Muscle layer of duodenum (tissue), 2 donors: ENCODE measurements at regions not wholly inside any gene's neighbourhood (a gene's known extent, or its start where the extent isn't known, plus 50 kb on each side); places are given as distances from the start of the nearest gene placed in this dataset.

ENCODE experiments used
- H3K27ac ChIP-seq: one replicate; pipeline ENCODE4 v1.7.0; 2013; ENCODE audit warnings: mild to moderate bottlenecking, low read length
- H3K27me3 ChIP-seq: one replicate; pipeline ENCODE4 v1.7.0; 2013; ENCODE audit warnings: low read depth, mild to moderate bottlenecking, control low read depth, low read length
- H3K36me3 ChIP-seq, 2 donors: one replicate each; pipeline ENCODE4 v1.7.0; 2013; ENCODE audit warnings: low read length in 2 of 2, control low read depth in 1 of 2, mild to moderate bottlenecking in 1 of 2; ENCODE audit not compliant: insufficient read depth in 2 of 2, control insufficient read depth in 1 of 2
- H3K4me1 ChIP-seq, 2 donors: one replicate each; pipeline ENCODE4 v1.7.0; 2013; ENCODE audit warnings: low read length in 2 of 2, mild to moderate bottlenecking in 2 of 2, control low read depth in 1 of 2, moderate library complexity in 1 of 2; ENCODE audit not compliant: insufficient read depth in 2 of 2, control insufficient read depth in 1 of 2
- H3K4me3 ChIP-seq, 2 donors: one replicate each; pipeline ENCODE4 v1.7.0; 2013; ENCODE audit warnings: low read length in 2 of 2, low read depth in 1 of 2, mild to moderate bottlenecking in 1 of 2
- H3K9me3 ChIP-seq, 2 donors: one replicate each; pipeline ENCODE4 v1.7.0; 2013; ENCODE audit warnings: low read length in 2 of 2, control low read depth in 1 of 2, mild to moderate bottlenecking in 1 of 2; ENCODE audit not compliant: control insufficient read depth in 1 of 2
- donor health status: healthy.

DNA sequence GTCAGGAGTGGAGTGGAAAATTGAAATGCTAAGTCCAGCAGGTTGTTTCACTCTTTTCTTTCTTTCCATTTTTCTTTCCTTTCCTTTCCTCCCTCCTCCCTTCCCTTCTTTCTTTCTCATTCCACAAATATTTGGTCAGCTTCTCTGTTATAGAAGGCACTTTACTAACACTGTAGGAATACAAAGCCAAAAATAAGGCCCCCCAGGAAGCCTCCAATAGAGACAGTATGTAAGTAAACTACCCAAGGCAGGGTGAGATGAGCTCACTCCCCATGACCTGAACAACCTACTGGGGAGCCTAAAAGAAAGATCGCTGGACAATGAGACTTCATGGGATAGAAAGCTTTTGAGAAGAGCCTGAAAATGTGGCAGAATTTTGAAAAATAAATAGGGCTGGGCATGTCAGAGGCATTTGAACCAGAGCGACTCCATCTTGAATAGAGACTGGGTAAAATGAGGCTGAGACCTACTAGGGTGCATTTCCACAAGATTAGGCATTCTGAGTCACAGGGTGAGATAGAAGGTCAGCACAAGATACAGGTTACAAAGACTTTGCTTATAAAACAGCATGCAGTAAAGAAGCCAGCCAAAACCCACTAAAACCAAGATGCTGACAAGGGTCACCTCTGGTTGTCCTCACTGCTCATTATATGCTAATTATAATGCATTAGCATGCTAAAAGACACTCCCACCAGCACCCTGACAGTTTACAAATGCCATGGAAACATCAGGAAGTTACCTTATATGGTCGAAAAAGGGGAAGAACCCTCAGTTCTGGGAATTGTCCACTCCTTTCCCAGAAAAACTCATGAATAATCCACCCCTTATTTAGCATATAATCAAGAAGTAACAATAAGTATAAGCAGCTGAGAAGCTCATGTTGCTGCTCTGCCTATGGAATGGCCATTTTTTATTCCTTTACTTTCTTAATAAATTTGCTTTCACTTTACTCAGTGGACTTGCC is 158.9 kb upstream of the EGFLAM start:
- H3K27me3 ChIP-seq = no peaks in the 10 kb centered on the region

DNA sequence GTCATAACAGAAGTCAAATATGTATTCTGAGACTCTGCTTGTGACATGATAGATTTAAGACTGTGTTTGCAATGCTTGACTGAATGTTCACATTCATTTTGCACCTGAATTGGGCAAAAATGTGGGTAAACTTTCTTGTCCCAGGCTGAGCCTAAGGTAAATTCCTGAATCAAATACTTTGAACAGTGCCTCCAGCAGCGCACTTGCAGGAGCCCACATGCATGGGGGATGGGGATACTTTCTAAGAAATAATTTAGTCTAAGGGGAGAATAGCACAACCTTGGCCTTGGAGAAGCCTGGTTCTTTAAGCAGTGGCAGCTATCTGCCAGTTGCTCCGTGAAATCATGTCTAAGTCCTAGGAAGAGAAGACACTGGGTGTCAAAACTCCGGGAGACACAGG is 163.5 kb upstream of the EGFLAM start:
- H3K27me3 ChIP-seq = no peaks in the 10 kb centered on the region
- H3K4me3 ChIP-seq = no peak overlapping the region
- no peaks in the 10 kb centered on the region for H3K9me3 ChIP-seq
- H3K36me3 ChIP-seq = no peaks in the 10 kb centered on the region
- no peak overlapping the region for H3K27ac ChIP-seq
- no peaks in the 10 kb centered on the region for H3K4me1 ChIP-seq

More for the DNA sequence above, 158.9 kb upstream of the EGFLAM start:
- H3K27ac ChIP-seq = no peak overlapping the region
- no peaks in the 10 kb centered on the region for H3K4me1 ChIP-seq
- no peaks in the 10 kb centered on the region for H3K36me3 ChIP-seq
- no peaks in the 10 kb centered on the region for H3K9me3 ChIP-seq
- no peak overlapping the region for H3K4me3 ChIP-seq

DNA sequence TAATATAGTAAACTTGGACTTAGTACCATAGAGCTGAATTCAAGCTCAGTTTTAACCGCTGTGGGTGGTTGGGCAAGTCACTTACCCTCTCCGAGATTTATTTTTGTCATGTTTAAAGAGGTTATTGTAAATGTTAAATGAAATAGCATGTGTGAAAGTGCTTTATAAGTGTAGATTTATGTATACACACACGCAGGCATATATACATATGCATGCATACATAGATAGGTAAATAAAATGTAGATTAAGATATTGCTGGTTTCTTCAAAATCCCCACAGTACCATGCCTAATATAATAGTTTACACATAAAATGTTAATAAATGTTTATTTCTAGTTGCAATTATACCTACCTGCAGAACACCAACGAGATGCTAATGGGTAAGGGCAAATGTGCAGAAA is 164.5 kb upstream of the EGFLAM start:
- H3K4me3 ChIP-seq = no peak overlapping the region

DNA sequence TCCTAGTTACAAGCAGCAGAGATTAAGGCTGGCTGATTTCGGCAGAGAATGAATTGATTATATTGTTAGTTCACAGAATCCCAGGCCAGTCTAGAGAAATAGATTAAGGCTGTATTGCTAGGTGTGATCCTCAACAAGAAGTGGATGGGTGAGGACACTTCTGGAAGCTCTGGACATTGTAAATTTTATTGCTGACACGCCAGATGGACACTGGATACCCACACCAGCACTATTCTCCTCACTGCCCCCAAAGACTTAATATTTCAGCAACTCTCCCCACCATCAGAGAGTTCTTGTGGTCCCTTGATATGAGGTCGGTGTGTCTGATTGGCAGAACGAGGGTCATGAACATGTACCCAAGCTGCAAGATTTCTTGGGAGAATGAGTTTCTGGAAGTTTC is 171.6 kb upstream of the EGFLAM start:
- no peaks in the 10 kb centered on the region for H3K4me1 ChIP-seq
- H3K27me3 ChIP-seq = no peaks in the 10 kb centered on the region
- H3K4me3 ChIP-seq = no peak overlapping the region
- no peaks in the 10 kb centered on the region for H3K9me3 ChIP-seq
- H3K36me3 ChIP-seq = no peaks in the 10 kb centered on the region
- H3K27ac ChIP-seq = no peak overlapping the region

More for the DNA sequence above, 164.5 kb upstream of the EGFLAM start:
- H3K9me3 ChIP-seq = no peaks in the 10 kb centered on the region
- no peaks in the 10 kb centered on the region for H3K4me1 ChIP-seq
- no peak overlapping the region for H3K27ac ChIP-seq
- H3K27me3 ChIP-seq = no peaks in the 10 kb centered on the region
- H3K36me3 ChIP-seq = no peaks in the 10 kb centered on the region

DNA sequence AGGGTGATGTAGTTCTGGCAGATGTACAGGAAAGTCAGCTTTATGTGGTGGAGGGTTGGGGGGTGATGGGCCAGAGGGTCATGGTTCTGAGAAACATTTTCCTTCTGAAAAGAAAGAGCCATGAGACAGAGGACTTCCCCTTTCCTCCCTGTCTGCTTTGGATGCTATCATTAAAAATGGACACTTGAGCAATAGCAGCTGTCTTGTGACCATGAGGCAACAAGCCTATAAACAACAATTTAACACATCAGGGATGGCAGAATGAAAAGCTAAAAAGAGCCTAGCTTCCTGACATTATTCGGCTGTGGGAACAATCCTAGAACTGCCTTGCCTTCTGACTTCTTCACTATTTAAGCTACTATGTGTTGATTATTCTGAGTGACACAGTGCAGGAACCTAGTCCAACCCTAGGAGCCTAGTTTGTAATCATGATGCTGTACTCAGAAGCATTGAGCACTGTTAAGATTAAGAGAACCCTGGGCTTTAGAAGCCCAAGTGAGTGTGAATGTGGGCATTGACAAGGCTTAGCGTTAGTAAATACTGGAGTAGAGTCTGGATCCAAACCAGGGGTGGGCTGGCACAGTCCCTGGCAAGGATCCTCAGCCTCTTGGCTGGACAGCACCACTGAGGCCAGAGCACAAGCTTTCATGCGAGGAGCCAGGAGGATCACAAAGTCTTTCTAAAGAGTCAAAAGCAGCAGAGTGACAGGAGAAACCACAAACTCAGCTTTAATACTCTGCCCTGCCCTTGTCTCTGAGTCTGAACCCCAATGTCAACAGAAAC is 178.5 kb upstream of the EGFLAM start:
- Histone ChIP-seq H3K27ac (no peak overlapping the region), H3K36me3 (no peaks in the 10 kb centered on the region), H3K9me3 (peaks cover 0 to 5% of the 10 kb centered on the region in 2 donors)

DNA sequence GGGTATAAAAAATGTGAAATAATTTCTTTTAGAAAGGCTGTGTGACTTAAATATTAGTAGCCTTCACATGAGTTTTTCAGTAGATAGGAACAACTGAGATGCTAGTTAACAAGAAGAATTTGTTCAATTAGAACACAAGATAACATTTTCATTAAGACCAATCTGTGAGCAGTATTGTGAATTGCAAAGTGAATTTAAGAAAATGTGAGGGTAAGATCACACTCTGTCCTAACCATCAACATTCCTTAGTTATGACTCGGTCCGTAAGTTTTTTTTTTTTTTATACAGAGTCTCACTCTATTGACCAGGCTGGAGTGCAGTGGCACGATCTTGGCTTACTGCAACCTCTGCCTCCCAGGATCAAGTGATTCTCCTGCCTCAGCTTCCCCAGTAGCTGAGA is 180.2 kb upstream of the EGFLAM start:
- Histone ChIP-seq H3K27me3 (no peaks in the 10 kb centered on the region), H3K27ac (no peak overlapping the region), H3K4me1 (no peaks in the 10 kb centered on the region), H3K4me3 (no peak overlapping the region), H3K9me3 (peaks cover 0 to 5% of the 10 kb centered on the region in 2 donors), H3K36me3 (no peaks in the 10 kb centered on the region)

More for the DNA sequence above, 178.5 kb upstream of the EGFLAM start:
- H3K4me3 ChIP-seq = no peak overlapping the region
- no peaks in the 10 kb centered on the region for H3K27me3 ChIP-seq
- no peaks in the 10 kb centered on the region for H3K4me1 ChIP-seq

DNA sequence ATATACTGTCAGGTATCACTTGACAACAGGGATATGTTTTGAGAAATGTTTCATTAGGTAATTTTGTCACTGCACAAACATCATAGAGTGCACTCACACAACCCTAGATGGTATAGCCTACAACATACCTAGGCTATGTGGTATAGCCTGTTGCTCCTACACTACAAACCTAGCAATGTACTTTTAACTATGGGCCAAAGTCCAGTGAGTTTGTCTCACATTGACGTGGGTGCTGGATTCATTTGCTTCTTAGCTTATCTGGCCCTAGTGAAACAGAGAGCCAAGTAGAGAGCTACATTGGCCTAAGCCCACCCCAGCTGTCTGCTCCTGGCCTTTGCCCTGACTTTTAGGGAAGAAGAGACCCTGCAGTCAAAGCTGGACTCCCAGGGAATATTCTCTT is 180.7 kb upstream of the EGFLAM start:
- H3K9me3 ChIP-seq = peaks cover 0 to 5% of the 10 kb centered on the region in 2 donors
- H3K27ac ChIP-seq = no peak overlapping the region
- no peaks in the 10 kb centered on the region for H3K36me3 ChIP-seq
- no peaks in the 10 kb centered on the region for H3K27me3 ChIP-seq
- no peak overlapping the region for H3K4me3 ChIP-seq
- no peaks in the 10 kb centered on the region for H3K4me1 ChIP-seq

DNA sequence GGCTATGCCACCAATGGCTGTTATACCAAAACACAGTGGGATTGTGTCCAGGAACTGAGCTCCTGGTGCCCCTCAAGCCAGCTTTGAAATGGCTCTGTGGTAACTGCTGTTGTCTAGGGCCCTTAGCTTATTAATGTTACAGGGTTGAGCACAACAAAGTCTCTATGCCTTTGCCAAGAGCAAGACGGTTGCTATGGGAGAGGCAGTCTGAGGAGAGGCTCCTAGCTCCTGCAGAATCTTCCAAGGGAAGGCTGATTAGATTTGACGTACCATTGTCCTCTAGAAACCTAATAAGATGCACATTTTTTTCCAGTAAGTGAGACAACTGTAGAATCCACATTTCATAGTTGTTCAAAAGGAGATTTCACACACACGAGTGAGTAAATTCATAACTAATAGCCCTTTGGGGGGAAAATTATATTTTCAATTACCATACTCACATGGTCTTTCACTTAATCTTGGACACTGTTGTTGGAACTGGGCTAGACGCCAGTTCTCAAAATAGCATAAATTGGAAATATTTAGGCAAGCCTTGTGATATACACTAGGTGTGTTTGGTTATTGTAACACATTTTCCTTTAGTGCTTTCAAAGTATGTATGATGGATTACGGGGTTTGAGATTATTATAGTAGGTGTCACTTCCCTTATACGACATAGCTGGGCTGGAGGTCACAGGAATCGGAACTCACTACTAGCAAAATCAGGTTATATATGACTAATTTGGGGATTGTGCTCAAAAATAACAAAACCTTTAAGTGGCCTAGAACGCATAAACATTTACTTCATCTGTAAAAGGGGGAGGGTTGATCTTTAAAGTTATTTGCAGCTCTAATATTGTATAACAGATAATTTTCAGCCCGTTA is 186.3 kb upstream of the EGFLAM start:
- H3K4me3 ChIP-seq = no peak overlapping the region
- no peak overlapping the region for H3K27ac ChIP-seq
- H3K36me3 ChIP-seq = no peaks in the 10 kb centered on the region

DNA sequence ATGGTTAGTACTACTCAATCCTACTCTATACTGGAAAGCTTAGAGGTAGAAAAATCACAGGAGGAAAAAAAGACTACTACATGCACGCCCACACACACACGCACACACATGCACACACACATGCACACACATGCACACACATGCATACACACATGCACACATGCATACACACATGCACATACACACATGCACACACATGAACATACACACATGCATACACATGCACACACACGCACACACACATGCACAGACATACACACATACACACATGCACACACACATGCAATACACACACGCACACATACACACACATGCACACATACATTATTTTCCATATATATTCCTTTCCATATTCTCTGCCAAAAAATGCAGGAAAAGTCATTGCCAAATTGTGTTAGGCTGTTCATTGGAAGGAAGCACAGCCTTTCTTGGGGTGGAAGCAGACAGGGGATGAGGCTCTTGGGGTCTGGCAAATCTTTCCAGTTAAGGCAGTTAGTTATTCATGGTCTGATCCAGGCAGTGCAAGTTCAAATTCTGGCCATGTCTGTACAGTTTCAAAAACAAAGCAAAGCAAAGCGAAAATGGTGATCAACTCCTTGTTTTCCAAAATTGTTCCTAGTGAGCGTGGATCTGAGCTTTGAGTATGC is 187.9 kb upstream of the EGFLAM start:
- no peak overlapping the region for H3K4me3 ChIP-seq
- peaks cover 0 to 3% of the 10 kb centered on the region in 2 donors for H3K9me3 ChIP-seq
- no peaks in the 10 kb centered on the region for H3K27me3 ChIP-seq
- no peak overlapping the region for H3K27ac ChIP-seq
- no peaks in the 10 kb centered on the region for H3K36me3 ChIP-seq
- peaks cover 0 to 12% of the 10 kb centered on the region in 2 donors for H3K4me1 ChIP-seq

More for the DNA sequence above, 186.3 kb upstream of the EGFLAM start:
- Histone ChIP-seq H3K9me3 (no peaks in the 10 kb centered on the region), H3K27me3 (no peaks in the 10 kb centered on the region), H3K4me1 (peaks cover 0 to 12% of the 10 kb centered on the region in 2 donors)

DNA sequence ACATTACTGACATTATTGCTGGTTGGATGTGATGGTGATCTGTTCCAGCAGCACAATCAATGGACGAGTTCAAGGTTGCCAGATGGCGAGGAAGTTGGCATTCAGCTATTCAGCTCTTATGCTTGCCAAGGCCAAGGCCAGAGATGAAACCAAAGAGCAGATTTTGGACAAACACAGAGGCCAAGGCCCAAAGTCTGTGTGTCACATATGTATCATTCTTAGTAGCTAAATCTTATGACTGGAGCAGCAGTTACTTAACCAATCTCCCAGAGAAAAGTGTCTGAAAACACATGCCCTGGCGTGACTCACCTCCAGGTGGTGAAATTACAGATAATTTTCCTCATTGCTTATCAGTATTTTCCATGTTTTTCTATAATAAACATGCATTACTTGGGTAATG is 189.0 kb upstream of the EGFLAM start:
- H3K4me3 ChIP-seq = no peak overlapping the region
- peaks cover 0 to 3% of the 10 kb centered on the region in 2 donors for H3K9me3 ChIP-seq
- H3K4me1 ChIP-seq = peaks cover 0 to 12% of the 10 kb centered on the region in 2 donors
- no peaks in the 10 kb centered on the region for H3K36me3 ChIP-seq
- no peaks in the 10 kb centered on the region for H3K27me3 ChIP-seq
- no peak overlapping the region for H3K27ac ChIP-seq
